K562 (cell line): ENCODE measurements at regions not wholly inside any gene's neighbourhood (a gene's known extent, or its start where the extent isn't known, plus 50 kb on each side); places are given as distances from the start of the nearest gene placed in this dataset.

Experiments used
- ATAC-seq: fragments of 200-7000 bp; cut with Tn5 transposase; 3 replicates; pipeline ENCODE4 v1.9.1; 2020; ENCODE audit warnings: moderate library complexity
- BruUV-seq: library from RNA; stranded (reverse); fragments of 400-500 nt; replicated peaks from 2 replicates; lab custom pipeline; 2021; lab: Mats Ljungman, UMichigan
- CTCF ChIA-PET: fragments of 300-600 bp; formaldehyde crosslinking; extraction: SDS; loops from one replicate; lab custom pipeline; 2021; ENCODE audit warnings: low intra/inter-chr PET ratio; lab: Yijun Ruan, JAX
- POLR2A ChIA-PET: fragments of 300-600, 350-650 bp; sonication (Branson Sonifier 250); formaldehyde crosslinking; extraction: SDS; loops from one replicate; lab custom pipeline; 2021; ENCODE audit warnings: antibody characterized with exemption, inconsistent platforms; lab: Yijun Ruan, JAX
- DNase-seq, 4 experiments: peaks; one replicate each; pipeline versions ENCODE4 v3.0.0 to v3.0.0-alpha.2; 2011 to 2018; ENCODE audit warnings: low spot score in 3 of 4, mixed read lengths in 3 of 4; ENCODE audit errors: extremely low read depth in 1 of 4
- FAIRE-seq: peaks from 2 replicates; lab custom pipeline; 2011; peaks lifted over from hg19 to GRCh38; lab: Jason Lieb, UNC
- H2AFZ ChIP-seq: 2 replicates; pipeline ENCODE4 v1.6.0; 2011; ENCODE audit warnings: low read depth, low read length, control low read depth, inconsistent platforms
- H3K27ac ChIP-seq: fragments of 200-600 bp; 3 replicates; pipeline ENCODE4 v1.8.0; 2011; ENCODE audit warnings: low read depth, mild to moderate bottlenecking, control low read depth, inconsistent platforms, low read length, moderate library complexity, mixed read lengths; ENCODE audit errors: extremely low read depth
- H3K27me3 ChIP-seq, 2 experiments: fragments of 300-600 bp in 1 of 2; 2 replicates in 1 of 2; 3 replicates in 1 of 2; pipeline versions ENCODE4 v1.6.0 to v1.8.0; 2011; ENCODE audit warnings: inconsistent platforms in 2 of 2, low read length in 2 of 2, mild to moderate bottlenecking in 1 of 2, mixed read lengths in 1 of 2, moderate library complexity in 1 of 2; ENCODE audit not compliant: control insufficient read depth in 2 of 2, insufficient read depth in 2 of 2
- H3K36me3 ChIP-seq: fragments of 300-600 bp; 3 replicates; pipeline ENCODE4 v1.8.0; 2011; ENCODE audit warnings: mild to moderate bottlenecking, low read length, inconsistent platforms; ENCODE audit not compliant: control insufficient read depth, insufficient read depth
- H3K4me1 ChIP-seq, 2 experiments: fragments of 200-600 bp in 1 of 2; replicated peaks in 1 of 2; 2 replicates in 1 of 2; 3 replicates in 1 of 2; pipeline versions ENCODE4 v1.5.1 to v1.8.0; 2011; ENCODE audit warnings: inconsistent platforms in 2 of 2, low read length in 2 of 2, mild to moderate bottlenecking in 1 of 2, mixed read lengths in 1 of 2, moderate library complexity in 1 of 2; ENCODE audit not compliant: control insufficient read depth in 2 of 2, insufficient read depth in 2 of 2
- H3K4me2 ChIP-seq: 2 replicates; pipeline ENCODE4 v1.6.1; 2011; ENCODE audit warnings: low read length, control low read depth, inconsistent platforms, mixed read lengths; ENCODE audit not compliant: insufficient read depth
- H3K4me3 ChIP-seq: fragments of 200-600 bp; sonication (generic), shearing (Covaris generic); 2 replicates; pipeline ENCODE4 v1.5.1; 2016; ENCODE audit warnings: control low read depth, inconsistent platforms
- H3K79me2 ChIP-seq: fragments of 200-600 bp; 3 replicates; pipeline ENCODE4 v1.8.0; 2011; ENCODE audit warnings: low read length, inconsistent platforms; ENCODE audit not compliant: control insufficient read depth, insufficient read depth
- H3K9ac ChIP-seq, 2 experiments: 2 replicates each; pipeline versions ENCODE4 v1.6.0 to v1.6.1; 2011; ENCODE audit warnings: low read depth in 2 of 2, low read length in 2 of 2, control low read depth in 1 of 2, inconsistent platforms in 1 of 2, mild to moderate bottlenecking in 1 of 2, mixed read lengths in 1 of 2; ENCODE audit not compliant: insufficient read depth in 1 of 2
- H3K9me1 ChIP-seq: one replicate; pipeline ENCODE4 v1.6.0; 2011; ENCODE audit warnings: inconsistent platforms, mild to moderate bottlenecking, low read length, moderate library complexity; ENCODE audit not compliant: control insufficient read depth, insufficient read depth
- H3K9me3 ChIP-seq: replicated peaks from 2 replicates; pipeline ENCODE4 v1.5.1; 2011; ENCODE audit warnings: low read depth, low read length, inconsistent platforms; ENCODE audit not compliant: control insufficient read depth, insufficient read depth
- H4K20me1 ChIP-seq: replicated peaks from 2 replicates; pipeline ENCODE4 v1.6.1; 2011; ENCODE audit warnings: low read length, inconsistent platforms, mixed read lengths; ENCODE audit not compliant: control insufficient read depth, insufficient read depth
- BCL6 ChIP-seq: fragments of 250-450 bp; sonication (Bioruptor Pico); IDR thresholded peaks from 2 replicates; pipeline ENCODE4 v1.4.0; 2020
- CHD2 ChIP-seq: IDR thresholded peaks from 2 replicates; pipeline ENCODE4 v1.6.1; 2011; ENCODE audit warnings: low read depth, low read length
- KLF6 ChIP-seq: fragments of 250-450 bp; sonication (Bioruptor Pico); IDR thresholded peaks from 2 replicates; pipeline ENCODE4 v1.4.0; 2020; ENCODE audit warnings: mild to moderate bottlenecking, moderate library complexity, borderline replicate concordance
- NCOA4 ChIP-seq: fragments of 450-650 bp; IDR thresholded peaks from 2 replicates; pipeline ENCODE4 v1.6.1; 2018; ENCODE audit warnings: mild to moderate bottlenecking; ENCODE audit not compliant: partially characterized antibody
- SMARCA5 ChIP-seq: fragments of 450-650 bp; IDR thresholded peaks from 2 replicates; pipeline ENCODE4 v1.6.1; 2016
- ZNF12 ChIP-seq: sonication (generic); formaldehyde crosslinking; IDR thresholded peaks from 2 replicates; pipeline ENCODE4 v1.4.0; 2020; ENCODE audit warnings: mild to moderate bottlenecking, missing genetic modification reagents
- ZNF347 ChIP-seq: fragments of 450-650 bp; formaldehyde crosslinking; IDR thresholded peaks from 2 replicates; pipeline ENCODE4 v1.4.0; 2020; ENCODE audit warnings: low read depth, mild to moderate bottlenecking, moderate library complexity
- ZNF551 ChIP-seq: fragments of 250-450 bp; sonication (Bioruptor Pico); IDR thresholded peaks from 2 replicates; pipeline ENCODE4 v1.5.0; 2021; ENCODE audit warnings: mild to moderate bottlenecking, moderate library complexity
- ZNF561 ChIP-seq: fragments of 450-650 bp; formaldehyde crosslinking; conservative IDR thresholded peaks from 2 replicates; pipeline ENCODE4 v1.4.0; 2020; ENCODE audit warnings: mild to moderate bottlenecking, moderate library complexity
- WGBS: fragments of 100-300 bp; shearing (Covaris generic); methylation state at CpG from one replicate; pipeline ENCODE4 v1.1.6; 2016; ENCODE audit warnings: low coverage, mixed read lengths; ENCODE audit not compliant: insufficient coverage; ENCODE audit errors: missing lambda C conversion rate; 5-methylcytosine and 5-hydroxymethylcytosine counted together
- in situ Hi-C: fragments of 300-500 bp; cut with MboI; formaldehyde crosslinking; loops from 4 replicates; pipeline ENCODE4 v1.15.0; 2018; ENCODE audit warnings: inconsistent platforms, mixed read lengths
- intact Hi-C: fragments of 100-400 bp; cut with micrococcal nuclease; formaldehyde crosslinking; loops from 2 replicates; pipeline ENCODE4 v1.14.2; 2022
- TF ChIP-seq, protein P1 (sequence below): fragments of 250-450 bp; sonication (Bioruptor Pico); IDR thresholded peaks from 2 replicates; pipeline ENCODE4 v1.5.0; 2021
- TF ChIP-seq, protein P2 (sequence below): fragments of 450-650 bp; conservative IDR thresholded peaks from 2 replicates; pipeline ENCODE4 v1.6.1; 2016; ENCODE audit warnings: missing genetic modification characterization, low read depth, mild to moderate bottlenecking, missing compliant biosample characterization, moderate library complexity
- TF ChIP-seq, protein P3 (sequence below): fragments of 450-650 bp; formaldehyde crosslinking; IDR thresholded peaks from 2 replicates; pipeline ENCODE4 v1.4.0; 2020; ENCODE audit warnings: mild to moderate bottlenecking, moderate library complexity
- TF ChIP-seq, protein P4 (sequence below): fragments of 450-650 bp; IDR thresholded peaks from 2 replicates; pipeline ENCODE4 v1.6.1; 2016

DNA sequence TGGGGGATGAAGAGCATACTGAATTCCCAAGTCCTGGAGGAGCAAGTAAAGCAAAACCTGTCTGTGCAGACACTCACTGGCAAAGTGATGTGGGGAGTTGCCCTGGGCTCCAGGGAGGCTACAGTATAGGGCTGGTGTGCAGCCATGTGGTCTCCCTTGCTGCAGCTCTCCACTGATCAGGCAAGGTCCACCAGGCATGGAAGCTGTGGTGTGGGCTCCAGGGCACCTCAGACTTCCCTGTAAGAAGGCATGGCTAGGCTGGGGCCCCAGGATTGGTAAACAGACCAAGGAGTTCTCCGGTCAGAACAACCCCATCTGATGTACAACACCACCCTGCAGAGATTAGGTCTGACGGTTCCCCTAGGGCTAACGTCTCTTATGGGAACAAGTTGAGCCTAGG is 241.9 kb upstream of the NDST4 start:
- in situ Hi-C loops (no loop called here), intact Hi-C loops (no loop called here)
- Histone ChIP-seq H3K9ac (no peak overlapping the region), H3K79me2 (no peaks in the 10 kb centered on the region), H3K27me3 (no peaks in the 10 kb centered on the region), H3K27ac (no peak overlapping the region), H3K9me3 (no peaks in the 10 kb centered on the region; the same call in 1 of the 2 replicates), H3K4me2 (no peak overlapping the region), H4K20me1 (no peaks in the 10 kb centered on the region), H3K4me3 (no peak overlapping the region), H3K36me3 (no peaks in the 10 kb centered on the region), H3K9me1 (no peaks in the 10 kb centered on the region), H3K4me1 (no peaks in the 10 kb centered on the region), H2AFZ (no peak overlapping the region)
- DNase-seq (no peak), FAIRE-seq (no peak), ATAC-seq (no peak)
- 0% methylated on average over 3 of the region's 3 CpGs for WGBS
- ChIA-PET POLR2A (no interaction called here), CTCF (no interaction called here)
- no TSS peak for BruUV-seq
- no peak for TF ChIP-seq NCOA4
- TF ChIP-seq ZNF551 (CRISPR knock-in tag): no peak
- no peak for TF ChIP-seq ZNF561
- no peak for TF ChIP-seq SMARCA5
- TF ChIP-seq, all 486 proteins: peak for 0

DNA sequence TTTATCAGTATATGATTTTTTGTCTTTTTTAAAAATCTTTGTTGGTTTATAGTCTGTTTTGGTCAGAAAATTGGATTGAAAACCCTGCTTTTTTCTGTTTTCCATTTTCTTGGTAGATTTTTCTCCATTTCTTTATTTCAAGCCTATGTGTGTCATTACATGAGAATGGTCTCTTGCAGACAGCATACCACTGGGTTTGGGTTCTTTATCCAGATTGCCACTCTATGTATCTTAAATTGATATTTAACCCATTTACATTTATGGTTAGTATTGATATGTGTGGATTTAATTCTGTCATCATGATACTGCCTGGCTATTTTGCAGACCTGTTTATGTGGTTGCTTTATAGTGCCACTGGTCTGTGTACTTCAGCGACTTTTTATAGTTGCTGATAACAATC is 239.9 kb upstream of the NDST4 start:
- ChIA-PET POLR2A (no interaction called here), CTCF (no interaction called here)
- Histone ChIP-seq H3K9ac (no peak overlapping the region), H3K27ac (no peak overlapping the region), H3K27me3 (no peaks in the 10 kb centered on the region), H3K36me3 (no peaks in the 10 kb centered on the region), H3K9me1 (no peaks in the 10 kb centered on the region), H2AFZ (no peak overlapping the region), H3K4me2 (no peak overlapping the region), H4K20me1 (no peaks in the 10 kb centered on the region), H3K4me3 (no peak overlapping the region), H3K9me3 (no peaks in the 10 kb centered on the region; the same call in 1 of the 2 replicates), H3K79me2 (no peaks in the 10 kb centered on the region), H3K4me1 (no peaks in the 10 kb centered on the region)
- in situ Hi-C loops (no loop called here), intact Hi-C loops (no loop called here)
- no TSS peak for BruUV-seq
- WGBS: 0% methylated on average over 1 of the region's 1 CpG
- no peak for ATAC-seq
- no peak for FAIRE-seq
- no peak for DNase-seq
- TF ChIP-seq, protein P1, sequence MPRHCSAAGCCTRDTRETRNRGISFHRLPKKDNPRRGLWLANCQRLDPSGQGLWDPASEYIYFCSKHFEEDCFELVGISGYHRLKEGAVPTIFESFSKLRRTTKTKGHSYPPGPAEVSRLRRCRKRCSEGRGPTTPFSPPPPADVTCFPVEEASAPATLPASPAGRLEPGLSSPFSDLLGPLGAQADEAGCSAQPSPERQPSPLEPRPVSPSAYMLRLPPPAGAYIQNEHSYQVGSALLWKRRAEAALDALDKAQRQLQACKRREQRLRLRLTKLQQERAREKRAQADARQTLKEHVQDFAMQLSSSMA (CRISPR knock-in tag): no peak
- no peak for TF ChIP-seq BCL6 (CRISPR knock-in tag)
- TF ChIP-seq, protein P2, sequence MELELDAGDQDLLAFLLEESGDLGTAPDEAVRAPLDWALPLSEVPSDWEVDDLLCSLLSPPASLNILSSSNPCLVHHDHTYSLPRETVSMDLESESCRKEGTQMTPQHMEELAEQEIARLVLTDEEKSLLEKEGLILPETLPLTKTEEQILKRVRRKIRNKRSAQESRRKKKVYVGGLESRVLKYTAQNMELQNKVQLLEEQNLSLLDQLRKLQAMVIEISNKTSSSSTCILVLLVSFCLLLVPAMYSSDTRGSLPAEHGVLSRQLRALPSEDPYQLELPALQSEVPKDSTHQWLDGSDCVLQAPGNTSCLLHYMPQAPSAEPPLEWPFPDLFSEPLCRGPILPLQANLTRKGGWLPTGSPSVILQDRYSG (tag): no peak
- TF ChIP-seq, protein P3, sequence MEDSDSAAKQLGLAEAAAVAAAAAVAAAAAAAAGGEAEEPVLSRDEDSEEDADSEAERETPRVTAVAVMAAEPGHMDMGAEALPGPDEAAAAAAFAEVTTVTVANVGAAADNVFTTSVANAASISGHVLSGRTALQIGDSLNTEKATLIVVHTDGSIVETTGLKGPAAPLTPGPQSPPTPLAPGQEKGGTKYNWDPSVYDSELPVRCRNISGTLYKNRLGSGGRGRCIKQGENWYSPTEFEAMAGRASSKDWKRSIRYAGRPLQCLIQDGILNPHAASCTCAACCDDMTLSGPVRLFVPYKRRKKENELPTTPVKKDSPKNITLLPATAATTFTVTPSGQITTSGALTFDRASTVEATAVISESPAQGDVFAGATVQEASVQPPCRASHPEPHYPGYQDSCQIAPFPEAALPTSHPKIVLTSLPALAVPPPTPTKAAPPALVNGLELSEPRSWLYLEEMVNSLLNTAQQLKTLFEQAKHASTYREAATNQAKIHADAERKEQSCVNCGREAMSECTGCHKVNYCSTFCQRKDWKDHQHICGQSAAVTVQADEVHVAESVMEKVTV (CRISPR knock-in tag): no peak
- no peak for TF ChIP-seq ZNF347
- no peak for TF ChIP-seq ZNF12
- no peak for TF ChIP-seq CHD2
- no peak for TF ChIP-seq KLF6 (CRISPR knock-in tag)
- TF ChIP-seq, protein P4, sequence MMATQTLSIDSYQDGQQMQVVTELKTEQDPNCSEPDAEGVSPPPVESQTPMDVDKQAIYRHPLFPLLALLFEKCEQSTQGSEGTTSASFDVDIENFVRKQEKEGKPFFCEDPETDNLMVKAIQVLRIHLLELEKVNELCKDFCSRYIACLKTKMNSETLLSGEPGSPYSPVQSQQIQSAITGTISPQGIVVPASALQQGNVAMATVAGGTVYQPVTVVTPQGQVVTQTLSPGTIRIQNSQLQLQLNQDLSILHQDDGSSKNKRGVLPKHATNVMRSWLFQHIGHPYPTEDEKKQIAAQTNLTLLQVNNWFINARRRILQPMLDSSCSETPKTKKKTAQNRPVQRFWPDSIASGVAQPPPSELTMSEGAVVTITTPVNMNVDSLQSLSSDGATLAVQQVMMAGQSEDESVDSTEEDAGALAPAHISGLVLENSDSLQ: no peak
